ENCODE measurements at regions not wholly inside any gene's neighbourhood (a gene's known extent, or its start where the extent isn't known, plus 50 kb on each side); places are given as distances from the start of the nearest gene placed in this dataset.

- no peak for DNase-seq (ENCODE audit: low spot score)
Observed at GRCh38 chr5:88144219-88145001, 124.2 kb downstream of the TMEM161B start.

GRCh38 chr5:88143693-88144218, 124.9 kb downstream of the TMEM161B start:
- no peak for DNase-seq (ENCODE audit: low spot score)

- DNase-seq (ENCODE audit: low spot score), result peak; percentile 14
Observed at GRCh38 chr5:88142886-88143692, 125.6 kb downstream of the TMEM161B start.

DNA sequence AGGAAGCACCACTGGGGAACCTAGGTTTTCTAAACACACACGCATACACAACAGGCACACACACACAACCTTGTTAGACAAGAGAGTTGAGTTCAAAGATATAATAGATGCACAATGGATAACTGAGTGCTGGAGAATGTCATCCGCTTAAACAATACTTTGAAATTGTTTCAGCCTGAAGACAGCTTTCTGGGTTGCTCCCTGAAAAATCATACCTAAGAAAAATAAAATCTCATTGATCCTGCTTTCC, 126.1 kb downstream of the TMEM161B start:
- DNase-seq (ENCODE audit: low spot score), result no peak

- peak; percentile 96 for DNase-seq (ENCODE audit: low spot score)
Observed at GRCh38 chr5:88140856-88141752, 127.5 kb downstream of the TMEM161B start.

DNA sequence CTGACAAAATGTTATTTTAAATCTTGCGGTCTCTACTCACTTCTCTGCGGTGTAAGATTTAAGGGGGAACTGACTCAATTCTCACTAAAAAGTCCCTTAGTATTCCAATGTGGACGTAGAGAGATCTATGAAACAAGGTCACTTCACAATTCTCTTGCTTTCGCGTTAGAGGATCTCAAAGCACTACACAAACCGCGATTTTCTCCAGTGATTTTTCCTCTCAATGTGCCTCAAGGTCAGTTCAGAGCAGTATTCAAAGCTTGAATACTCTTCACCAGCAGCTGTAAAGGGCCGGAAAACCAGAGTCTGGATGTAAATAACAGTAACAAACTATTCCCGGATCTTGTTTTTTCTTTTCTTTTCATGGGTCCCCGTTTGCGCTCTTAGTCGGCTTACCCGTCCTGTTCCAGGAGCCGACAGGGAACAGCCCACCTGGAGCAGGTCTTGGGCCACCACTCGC, 128.2 kb downstream of the TMEM161B start:
- DNase-seq (ENCODE audit: low spot score), result no peak

DNA sequence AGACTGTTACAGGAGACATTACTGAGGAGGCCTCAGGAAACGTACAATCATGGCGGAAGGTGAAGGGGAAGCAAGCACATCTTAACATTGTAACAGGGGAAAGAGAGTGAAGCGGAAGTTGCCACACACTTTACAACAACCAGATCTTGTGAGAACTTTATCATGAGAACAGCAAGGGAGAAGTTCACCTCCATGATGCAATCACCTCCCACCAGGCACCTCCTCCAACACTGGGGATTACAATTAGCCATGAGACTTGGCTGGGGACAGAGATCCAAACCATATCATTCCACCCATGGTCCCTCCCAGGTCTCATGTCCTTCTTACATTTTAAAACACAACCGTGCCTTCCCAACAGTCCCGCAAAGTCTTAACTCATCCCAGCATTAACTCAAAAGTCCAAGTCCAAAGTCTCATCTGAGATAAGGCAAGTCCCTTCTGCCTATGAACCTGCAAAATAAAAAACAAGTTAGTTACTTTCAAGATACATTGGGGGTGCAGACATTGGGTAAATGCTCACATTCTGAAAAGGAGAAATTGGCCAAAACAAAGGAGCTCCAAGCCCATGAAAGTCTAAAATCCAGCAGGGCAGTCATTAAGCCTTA, 138.3 kb downstream of the TMEM161B start:
- no peak for DNase-seq (ENCODE audit: low spot score)

DNA sequence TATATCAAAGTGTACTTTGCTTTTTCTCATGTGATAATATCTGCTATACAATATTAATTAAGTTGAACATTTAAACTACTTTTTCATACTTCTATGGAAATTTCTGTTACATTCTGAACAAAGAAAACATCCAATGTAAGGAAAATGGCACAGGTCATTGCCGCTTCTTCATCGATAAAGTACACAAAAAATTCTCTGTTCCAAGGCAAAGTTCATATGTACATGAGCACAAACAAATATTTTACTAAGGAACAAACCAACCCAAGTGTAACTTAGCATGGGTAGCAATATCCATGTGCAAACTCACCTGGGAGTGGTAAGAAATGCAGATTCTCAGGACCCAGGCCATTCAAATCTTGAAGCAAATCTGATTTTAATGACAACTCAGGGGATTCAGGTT, 139.8 kb downstream of the TMEM161B start:
- no peak for DNase-seq (ENCODE audit: low spot score)

DNA sequence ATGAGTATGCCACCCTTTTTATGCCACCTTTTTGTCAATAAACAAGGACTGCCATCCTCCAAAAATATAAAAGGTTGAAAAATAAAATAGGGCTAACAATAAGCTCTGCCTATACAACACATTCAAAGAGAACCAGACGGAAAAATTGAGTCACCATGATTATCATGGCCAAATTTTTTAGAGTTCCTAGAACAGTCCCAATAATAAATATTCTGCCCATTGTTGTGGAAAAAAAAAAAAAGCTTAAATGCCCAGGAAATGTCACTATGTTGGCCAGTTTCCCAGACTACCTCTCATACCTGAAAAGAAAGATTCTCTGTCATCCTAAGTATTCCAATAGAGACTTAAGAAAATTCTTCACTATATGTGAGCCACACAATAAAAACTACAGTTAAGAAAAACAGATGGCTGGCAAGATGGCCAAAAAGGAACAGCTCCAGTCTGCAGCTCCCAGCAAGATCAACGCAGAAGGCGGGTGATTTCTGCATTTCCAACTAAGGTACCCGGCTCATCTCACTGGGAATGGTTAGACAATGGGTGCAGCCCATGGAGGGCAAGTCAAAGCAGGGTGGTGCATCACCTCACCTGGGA, 149.0 kb downstream of the TMEM161B start:
- no peak for DNase-seq (ENCODE audit: low spot score)

DNA sequence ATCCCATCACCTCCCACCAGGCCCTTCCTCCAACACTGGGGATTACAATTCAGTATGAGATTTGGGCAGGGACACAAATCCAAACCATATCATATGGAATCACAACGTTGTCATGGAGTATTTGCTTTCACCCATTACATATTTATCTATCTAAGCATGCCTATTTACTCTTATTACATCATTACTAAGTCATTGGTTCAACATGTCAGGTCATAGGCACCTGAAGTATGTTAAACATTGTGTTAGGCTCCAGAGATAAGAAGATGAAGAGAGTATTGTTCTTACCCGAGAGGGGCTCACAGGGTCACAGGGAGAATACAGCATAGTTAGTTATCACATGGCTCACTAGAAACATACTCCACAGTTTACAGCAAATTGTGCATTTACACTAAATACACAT, 150.5 kb downstream of the TMEM161B start:
- no peak for DNase-seq (ENCODE audit: low spot score)

GRCh38 chr5:88117546-88117945, 151.1 kb downstream of the TMEM161B start:
- DNase-seq (ENCODE audit: low spot score), result no peak

DNA sequence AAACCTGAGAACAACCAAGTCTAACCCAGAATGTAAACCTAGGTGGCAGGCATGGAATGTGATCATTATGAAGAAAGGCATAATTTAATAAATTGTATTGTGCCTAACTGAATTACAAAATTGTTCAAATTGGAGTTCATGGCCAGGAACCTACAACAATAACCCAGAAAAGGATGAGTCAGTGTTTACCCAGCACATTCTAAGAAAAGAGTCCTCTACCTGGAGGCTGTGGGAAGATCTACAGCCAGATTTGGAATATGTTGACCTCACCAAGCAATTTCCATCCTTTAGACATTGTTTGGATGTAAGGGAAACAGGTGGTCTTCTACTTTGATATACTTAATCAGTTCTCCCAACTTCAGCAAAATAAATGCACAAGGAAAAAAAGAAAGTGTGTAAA, 152.2 kb downstream of the TMEM161B start:
- no peak for DNase-seq (ENCODE audit: low spot score)

DNA sequence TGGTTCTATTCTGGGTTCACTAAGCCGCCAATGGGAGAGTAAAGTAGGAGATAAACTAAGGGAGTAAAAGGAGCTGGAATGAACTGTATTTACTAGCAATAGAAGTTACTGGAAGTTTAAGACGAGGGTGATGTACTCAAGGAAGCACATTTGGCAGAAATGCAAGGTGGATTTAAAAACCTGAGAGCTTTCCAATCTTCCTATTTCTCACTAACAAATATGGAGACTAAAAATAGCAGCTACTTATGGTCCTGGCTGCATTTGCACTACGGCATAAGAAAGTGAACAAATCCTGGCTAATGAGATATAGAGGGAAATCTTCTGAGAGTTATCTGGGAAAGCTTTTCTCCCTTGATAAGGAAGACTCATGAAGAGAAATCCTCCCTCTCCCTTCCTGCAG, 153.4 kb downstream of the TMEM161B start:
- DNase-seq (ENCODE audit: low spot score), result no peak

DNA sequence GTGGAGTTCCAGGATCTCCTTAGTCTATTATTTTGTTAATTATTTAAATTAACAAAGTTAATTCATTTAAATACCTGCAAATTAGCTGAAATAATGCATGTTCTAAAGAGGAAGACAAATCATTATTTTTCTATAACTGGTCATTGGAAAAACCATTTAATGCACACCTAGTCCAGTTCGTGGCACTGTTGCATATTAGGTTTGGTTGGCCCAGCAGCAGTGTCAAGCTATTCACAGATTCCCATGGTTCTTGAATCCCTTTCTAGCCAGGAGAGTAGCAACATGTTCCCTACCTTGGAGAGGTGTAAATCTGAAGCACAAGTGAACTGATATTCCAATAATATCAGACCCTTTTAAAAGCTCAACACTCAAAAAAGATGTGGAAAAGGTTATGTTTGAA, 155.2 kb downstream of the TMEM161B start:
- DNase-seq (ENCODE audit: low spot score), result no peak

- DNase-seq (ENCODE audit: low spot score), result no peak
Observed at GRCh38 chr5:88109818-88110217, 158.8 kb downstream of the TMEM161B start.

DNA sequence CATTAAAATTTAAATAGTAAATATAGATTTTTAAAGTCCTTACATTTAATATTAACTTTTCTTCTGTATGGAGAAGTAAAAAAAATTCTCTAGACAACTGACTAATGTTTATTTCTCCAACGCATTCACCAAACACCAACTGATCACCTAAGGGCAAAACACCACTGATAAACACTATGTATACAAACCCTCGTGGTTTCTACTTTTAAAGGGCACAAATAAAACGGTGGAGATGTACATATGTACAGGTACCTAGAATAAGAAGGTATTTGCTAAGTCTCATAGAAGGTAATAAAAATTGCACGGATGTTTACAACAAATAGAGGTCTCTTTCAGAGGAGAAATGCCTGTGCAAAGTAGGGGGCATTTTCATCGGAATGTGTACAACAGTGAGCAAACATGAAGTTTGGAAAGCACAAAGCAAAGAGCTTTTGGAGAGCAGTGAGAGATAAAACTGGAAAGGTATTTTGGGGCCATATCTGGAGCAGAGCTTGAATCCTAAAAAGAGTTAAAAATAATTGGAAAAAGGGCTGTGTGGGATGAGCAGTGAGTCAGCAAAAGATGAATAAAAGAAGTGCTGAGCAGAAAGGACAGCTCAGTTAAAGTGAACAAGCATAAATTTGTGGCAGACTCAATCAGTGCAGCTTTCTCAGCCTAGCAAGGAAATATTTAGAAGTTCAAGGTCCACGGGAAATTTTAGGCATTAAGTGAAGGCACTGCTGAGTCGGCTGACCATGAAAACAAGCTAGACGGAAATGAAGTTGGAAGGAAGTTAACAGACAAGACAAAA, 160.0 kb downstream of the TMEM161B start:
- DNase-seq (ENCODE audit: low spot score), result no peak

GRCh38 chr5:88094906-88095496, 173.6 kb downstream of the TMEM161B start:
- DNase-seq (ENCODE audit: low spot score), result no peak

GRCh38 chr5:88094403-88094802, 174.2 kb downstream of the TMEM161B start:
- DNase-seq (ENCODE audit: low spot score), result no peak

GRCh38 chr5:88093765-88094164, 174.9 kb downstream of the TMEM161B start:
- DNase-seq (ENCODE audit: low spot score), result no peak

DNA sequence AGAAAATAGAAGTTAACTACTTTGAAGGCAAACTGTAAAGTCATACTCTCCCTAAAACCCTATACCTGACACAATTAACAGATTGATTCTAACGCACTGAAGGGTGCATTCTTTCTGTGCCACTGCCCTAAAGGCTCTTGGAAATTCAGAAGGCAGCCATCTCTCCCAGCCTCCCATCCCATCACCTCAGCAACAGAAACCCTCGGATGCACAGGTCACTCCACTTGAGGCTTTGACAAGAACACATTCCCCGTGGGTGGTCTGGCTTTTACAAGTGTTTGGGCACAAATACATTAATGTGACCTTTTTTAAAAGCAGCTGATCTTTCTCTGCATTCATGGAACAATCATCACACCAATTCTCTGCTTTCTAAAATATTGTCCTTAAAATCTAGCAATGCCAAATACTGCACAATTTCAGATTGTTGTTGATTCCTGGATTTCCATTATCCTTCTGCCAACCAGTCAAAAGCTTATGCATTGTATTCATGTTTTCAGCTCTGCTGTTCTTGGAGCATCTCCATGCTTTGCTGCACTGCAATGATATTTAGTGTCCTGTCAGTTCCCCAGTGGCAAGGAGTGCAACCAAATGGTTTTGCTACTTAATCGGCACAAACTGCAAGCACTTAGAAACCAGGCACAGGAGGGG, 175.6 kb downstream of the TMEM161B start:
- no peak for DNase-seq (ENCODE audit: low spot score)
